ENCODE measurements at regions not wholly inside any gene's neighbourhood (a gene's known extent, or its start where the extent isn't known, plus 50 kb on each side); places are given as distances from the start of the nearest gene placed in this dataset.

- TF ChIP-seq POLR2A (IDR thresholded peaks at IDR 0.05) (no peak), CTCF (IDR thresholded peaks at IDR 0.05 in 8 of 11, conservative IDR thresholded peaks at IDR 0.05 in 3 of 11) (no peak), POLR2AphosphoS5 (IDR thresholded peaks at IDR 0.05) (no peak)
Measured at GRCh38 chr2:167398873-167399272, 510.6 kb downstream of the XIRP2 start.
